ENCODE measurements at regions not wholly inside any gene's neighbourhood (a gene's known extent, or its start where the extent isn't known, plus 50 kb on each side); places are given as distances from the start of the nearest gene placed in this dataset.

DNA sequence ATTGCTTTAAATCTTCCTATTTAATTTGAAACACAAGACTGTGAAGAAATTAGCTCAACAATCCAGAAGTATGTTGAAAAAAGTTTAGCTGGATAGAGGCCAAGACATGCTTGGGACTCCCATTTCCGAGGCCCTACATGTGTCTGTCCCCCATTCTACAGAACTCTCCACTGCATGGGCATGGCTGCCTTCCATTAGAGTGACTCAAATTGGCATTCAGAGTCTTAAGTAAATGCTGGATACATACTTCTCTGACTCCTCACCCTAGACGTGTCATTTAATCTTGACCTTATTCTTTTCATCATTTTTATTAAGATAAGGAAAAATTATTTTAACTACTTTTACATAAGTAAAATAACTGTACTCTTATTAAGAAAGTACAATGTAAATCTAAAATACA, 530.4 kb upstream of the CDH9 start:
- no peak overlapping the region for H3K9ac ChIP-seq (replicated peaks; ENCODE audit: extremely low read depth, insufficient read depth, low read length)
- no peaks in the 10 kb centered on the region for H3K27me3 ChIP-seq (ENCODE audit: control insufficient read depth in 2 of 2, insufficient read depth in 2 of 2, low read length in 2 of 2)
- no peak overlapping the region for H3K4me2 ChIP-seq (ENCODE audit: insufficient read depth, low read length)
- CTCF ChIA-PET, result interaction anchor here (0.5 kb wide), 1 partner anchor 124 kb away, joined by 3 read pairs; no protein-coding TSS in a partner anchor
- no peaks in the 10 kb centered on the region for H3K9me3 ChIP-seq (replicated peaks; ENCODE audit: control insufficient read depth, insufficient read depth, low read length)
- H4K20me1 ChIP-seq (replicated peaks; ENCODE audit: control insufficient read depth, extremely low read depth, insufficient read depth, low read length), result no peaks in the 10 kb centered on the region
- FAIRE-seq (no peak), DNase-seq (ENCODE audit: low read depth, low spot score) (no peak)
- TF ChIP-seq EZH2 (IDR thresholded peaks at IDR 0.05; ENCODE audit: borderline replicate concordance, low read depth, low read length, severe bottlenecking) (no peak), POLR2A (IDR thresholded peaks at IDR 0.05; ENCODE audit: low read depth, low read length) (no peak)
- TF ChIP-seq, protein P1, sequence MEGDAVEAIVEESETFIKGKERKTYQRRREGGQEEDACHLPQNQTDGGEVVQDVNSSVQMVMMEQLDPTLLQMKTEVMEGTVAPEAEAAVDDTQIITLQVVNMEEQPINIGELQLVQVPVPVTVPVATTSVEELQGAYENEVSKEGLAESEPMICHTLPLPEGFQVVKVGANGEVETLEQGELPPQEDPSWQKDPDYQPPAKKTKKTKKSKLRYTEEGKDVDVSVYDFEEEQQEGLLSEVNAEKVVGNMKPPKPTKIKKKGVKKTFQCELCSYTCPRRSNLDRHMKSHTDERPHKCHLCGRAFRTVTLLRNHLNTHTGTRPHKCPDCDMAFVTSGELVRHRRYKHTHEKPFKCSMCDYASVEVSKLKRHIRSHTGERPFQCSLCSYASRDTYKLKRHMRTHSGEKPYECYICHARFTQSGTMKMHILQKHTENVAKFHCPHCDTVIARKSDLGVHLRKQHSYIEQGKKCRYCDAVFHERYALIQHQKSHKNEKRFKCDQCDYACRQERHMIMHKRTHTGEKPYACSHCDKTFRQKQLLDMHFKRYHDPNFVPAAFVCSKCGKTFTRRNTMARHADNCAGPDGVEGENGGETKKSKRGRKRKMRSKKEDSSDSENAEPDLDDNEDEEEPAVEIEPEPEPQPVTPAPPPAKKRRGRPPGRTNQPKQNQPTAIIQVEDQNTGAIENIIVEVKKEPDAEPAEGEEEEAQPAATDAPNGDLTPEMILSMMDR (IDR thresholded peaks at IDR 0.05; ENCODE audit: extremely low read depth in 1 of 2, insufficient read depth in 1 of 2, low read depth in 1 of 2, low read length in 2 of 2), result no peak
- TF ChIP-seq, protein P2, sequence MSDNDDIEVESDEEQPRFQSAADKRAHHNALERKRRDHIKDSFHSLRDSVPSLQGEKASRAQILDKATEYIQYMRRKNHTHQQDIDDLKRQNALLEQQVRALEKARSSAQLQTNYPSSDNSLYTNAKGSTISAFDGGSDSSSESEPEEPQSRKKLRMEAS (IDR thresholded peaks at IDR 0.05; ENCODE audit: insufficient read depth, insufficient read length), result no peak
- intact Hi-C loops (cut with micrococcal nuclease) (no loop called here), dilution Hi-C loops (cut with MboI; ENCODE audit: extremely low pct_ligation_motif_present, low sequenced_read_pairs) (no loop called here)
- no peaks in the 10 kb centered on the region for H3K79me2 ChIP-seq (ENCODE audit: control insufficient read depth, insufficient read depth, low read length)
- no peaks in the 10 kb centered on the region for H3K4me1 ChIP-seq (ENCODE audit: control insufficient read depth, extremely low read depth, insufficient read depth, low read length)
- H3K36me3 ChIP-seq (ENCODE audit: control insufficient read depth in 2 of 2, extremely low read depth in 1 of 2, insufficient read depth in 2 of 2, low read length in 2 of 2), result no peaks in the 10 kb centered on the region
- no peak overlapping the region for H3K27ac ChIP-seq (ENCODE audit: insufficient read depth, low read depth, low read length)
- BruUV-seq (replicated peaks), result no TSS peak
- POLR2A ChIA-PET, result no interaction called here
- H3K9me1 ChIP-seq (replicated peaks; ENCODE audit: control insufficient read depth, extremely low read depth, insufficient read depth, low read length), result no peaks in the 10 kb centered on the region
- H3K4me3 ChIP-seq (replicated peaks in 1 of 3; ENCODE audit: insufficient read depth in 1 of 3, low read depth in 1 of 3, low read length in 3 of 3), result no peak overlapping the region
- H2AFZ ChIP-seq (ENCODE audit: low read depth, low read length), result no peak overlapping the region

DNA sequence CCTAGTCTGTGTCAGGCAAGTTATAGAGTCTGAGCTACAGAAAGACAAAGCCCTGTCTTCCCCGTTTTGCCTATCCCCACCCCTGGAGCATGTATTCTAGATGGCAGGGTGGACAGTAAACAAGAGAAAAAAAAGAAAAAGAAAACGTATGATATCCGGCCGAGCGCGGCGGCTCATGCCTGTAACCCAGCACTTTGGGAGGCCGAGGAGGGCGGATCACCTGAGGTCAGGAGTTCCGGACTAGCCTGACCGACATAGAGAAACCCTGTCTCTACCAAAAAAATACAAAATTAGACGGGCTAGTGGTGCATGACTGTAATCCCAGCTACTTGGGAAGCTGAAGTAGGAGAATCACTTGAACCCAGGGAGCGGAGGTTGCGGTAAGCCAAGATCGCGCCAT, 523.0 kb upstream of the CDH9 start:
- DNase-seq (ENCODE audit: low read depth, low spot score), result no peak
- no peaks in the 10 kb centered on the region for H3K9me1 ChIP-seq (replicated peaks; ENCODE audit: control insufficient read depth, extremely low read depth, insufficient read depth, low read length)
- no peaks in the 10 kb centered on the region for H3K4me1 ChIP-seq (ENCODE audit: control insufficient read depth, extremely low read depth, insufficient read depth, low read length)
- no peak overlapping the region for H3K4me2 ChIP-seq (ENCODE audit: insufficient read depth, low read length)
- no peak overlapping the region for H3K27ac ChIP-seq (ENCODE audit: insufficient read depth, low read depth, low read length)
- BruUV-seq (replicated peaks), result no TSS peak
- no peaks in the 10 kb centered on the region for H3K27me3 ChIP-seq (ENCODE audit: control insufficient read depth in 2 of 2, insufficient read depth in 2 of 2, low read length in 2 of 2)
- no peak overlapping the region for H3K9ac ChIP-seq (replicated peaks; ENCODE audit: extremely low read depth, insufficient read depth, low read length)
- FAIRE-seq, result peak; percentile 4
- no peak for TF ChIP-seq EZH2 (IDR thresholded peaks at IDR 0.05; ENCODE audit: borderline replicate concordance, low read depth, low read length, severe bottlenecking)
- H4K20me1 ChIP-seq (replicated peaks; ENCODE audit: control insufficient read depth, extremely low read depth, insufficient read depth, low read length), result no peaks in the 10 kb centered on the region
- intact Hi-C loops (cut with micrococcal nuclease), result no loop called here
- H3K36me3 ChIP-seq (ENCODE audit: control insufficient read depth in 2 of 2, extremely low read depth in 1 of 2, insufficient read depth in 2 of 2, low read length in 2 of 2), result no peaks in the 10 kb centered on the region
- H3K4me3 ChIP-seq (replicated peaks in 1 of 3; ENCODE audit: insufficient read depth in 1 of 3, low read depth in 1 of 3, low read length in 3 of 3), result no peak overlapping the region
- ChIA-PET CTCF (no interaction called here), POLR2A (no interaction called here)
- H3K79me2 ChIP-seq (ENCODE audit: control insufficient read depth, insufficient read depth, low read length), result no peaks in the 10 kb centered on the region
- dilution Hi-C loops (cut with MboI; ENCODE audit: extremely low pct_ligation_motif_present, low sequenced_read_pairs), result no loop called here
- H3K9me3 ChIP-seq (replicated peaks; ENCODE audit: control insufficient read depth, insufficient read depth, low read length), result no peaks in the 10 kb centered on the region
- no peak overlapping the region for H2AFZ ChIP-seq (ENCODE audit: low read depth, low read length)

All from endothelial cell of umbilical vein (primary cell).